ENCODE measurements at regions not wholly inside any gene's neighbourhood (a gene's known extent, or its start where the extent isn't known, plus 50 kb on each side); places are given as distances from the start of the nearest gene placed in this dataset.
"Not testable (repeated sequence)": the region's sequence is repeated elsewhere in the genome, so short reads cannot be mapped to it uniquely, and the experiment has no call there.

DNA sequence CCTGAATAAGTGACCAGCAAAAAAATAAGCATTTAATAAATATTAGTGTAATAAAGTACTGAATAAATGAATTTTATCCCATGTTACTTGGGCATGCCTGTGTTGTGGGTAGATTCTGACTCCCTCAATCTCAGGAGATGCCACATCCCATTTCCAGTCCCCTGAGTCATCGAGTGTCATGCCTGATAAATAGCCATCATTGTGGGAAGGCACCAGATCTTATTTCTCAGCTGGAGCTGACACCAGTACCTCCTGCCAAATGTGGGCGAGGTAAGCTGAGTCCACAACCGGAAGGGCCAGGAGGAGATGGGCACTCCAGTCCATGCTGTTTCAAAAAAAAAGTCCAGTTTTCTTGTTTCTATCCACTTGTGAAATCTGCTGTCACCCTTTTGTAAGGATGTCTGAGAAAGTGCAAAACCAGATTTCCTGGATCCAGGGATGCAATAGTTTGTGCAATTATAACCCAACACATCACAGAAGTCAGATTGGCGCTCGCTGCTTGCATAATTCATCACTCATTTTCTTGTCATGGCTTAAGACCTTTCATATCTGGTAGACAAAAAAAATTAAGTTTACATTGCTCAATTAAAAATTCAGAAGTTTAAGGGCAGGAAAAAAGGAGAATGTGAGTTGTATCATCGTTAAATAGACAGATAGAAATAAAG lies 311.6 kb downstream of the MIAT start:
- no peak overlapping the region for H3K4me3 ChIP-seq (ENCODE audit: low read length)
- H3K9ac ChIP-seq (ENCODE audit: low read length): no peak overlapping the region
- no peak overlapping the region for H3K27ac ChIP-seq (ENCODE audit: low read length)
- no peaks in the 10 kb centered on the region for H3K36me3 ChIP-seq (replicated peaks; ENCODE audit: low read depth, low read length)
- no peaks in the 10 kb centered on the region for H3K9me3 ChIP-seq (ENCODE audit: insufficient read depth, low read length)
- no peak for TF ChIP-seq EZH2phosphoT487 (IDR thresholded peaks at IDR 0.05; ENCODE audit: low read depth)
- TF ChIP-seq CTCF (IDR thresholded peaks at IDR 0.05; ENCODE audit: low read depth, low read length): no peak
- no peaks in the 10 kb centered on the region for H3K4me1 ChIP-seq (ENCODE audit: low read length)
- H3K27me3 ChIP-seq (ENCODE audit: low read depth, low read length): peaks cover 25% of the 10 kb centered on the region
- H3K4me2 ChIP-seq (ENCODE audit: low read length): no peak overlapping the region
- H4K20me1 ChIP-seq (ENCODE audit: insufficient read depth, low read length): no peaks in the 10 kb centered on the region
- H2AFZ ChIP-seq (ENCODE audit: low read depth, low read length): no peak overlapping the region
- no peaks in the 10 kb centered on the region for H3K79me2 ChIP-seq (ENCODE audit: low read length)

DNA sequence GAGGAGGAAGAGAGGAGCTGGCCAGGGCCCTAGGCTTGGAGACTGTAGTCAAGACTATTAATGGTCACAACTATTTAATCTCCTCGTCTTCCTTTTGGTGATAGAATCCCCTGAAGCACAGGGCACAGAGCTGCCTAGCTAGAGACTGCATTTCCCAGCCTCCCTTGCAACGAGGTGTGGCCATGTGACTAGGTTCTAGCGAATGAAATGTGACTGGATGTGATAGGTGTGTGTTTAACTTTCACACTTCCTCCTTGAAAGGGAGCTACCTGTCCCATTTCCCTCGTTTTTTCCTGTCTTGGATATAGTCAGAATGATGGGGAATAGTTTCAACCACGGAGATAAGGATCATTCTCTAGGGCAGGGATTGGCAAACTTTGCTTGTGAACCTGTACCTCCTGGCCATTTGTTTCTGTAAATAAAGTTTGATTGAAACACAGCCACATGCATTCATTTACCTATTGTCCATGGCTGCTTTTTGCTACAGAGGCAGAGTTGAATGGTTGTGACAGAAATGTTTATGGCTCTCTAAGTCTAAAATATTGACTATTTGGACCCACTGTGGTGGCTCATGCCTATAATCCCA lies 313.5 kb downstream of the MIAT start:
- H3K79me2 ChIP-seq (ENCODE audit: low read length): no peaks in the 10 kb centered on the region
- H3K9ac ChIP-seq (ENCODE audit: low read length): no peak overlapping the region
- H3K4me3 ChIP-seq (ENCODE audit: low read length): no peak overlapping the region
- no peak for TF ChIP-seq CTCF (IDR thresholded peaks at IDR 0.05; ENCODE audit: low read depth, low read length)
- TF ChIP-seq EZH2phosphoT487 (IDR thresholded peaks at IDR 0.05; ENCODE audit: low read depth): no peak
- no peaks in the 10 kb centered on the region for H4K20me1 ChIP-seq (ENCODE audit: insufficient read depth, low read length)
- H3K4me1 ChIP-seq (ENCODE audit: low read length): no peaks in the 10 kb centered on the region
- H3K27ac ChIP-seq (ENCODE audit: low read length): no peak overlapping the region
- no peak overlapping the region for H2AFZ ChIP-seq (ENCODE audit: low read depth, low read length)
- H3K36me3 ChIP-seq (replicated peaks; ENCODE audit: low read depth, low read length): no peaks in the 10 kb centered on the region
- H3K4me2 ChIP-seq (ENCODE audit: low read length): no peak overlapping the region; the same call in 1 of the 2 replicates
- H3K9me3 ChIP-seq (ENCODE audit: insufficient read depth, low read length): no peaks in the 10 kb centered on the region
- peaks cover 39% of the 10 kb centered on the region for H3K27me3 ChIP-seq (ENCODE audit: low read depth, low read length)

- no peak overlapping the region for H2AFZ ChIP-seq (ENCODE audit: low read depth, low read length)
- H4K20me1 ChIP-seq (ENCODE audit: insufficient read depth, low read length): no peaks in the 10 kb centered on the region
- H3K27me3 ChIP-seq (ENCODE audit: low read depth, low read length): peaks cover 44% of the 10 kb centered on the region
- H3K9me3 ChIP-seq (ENCODE audit: insufficient read depth, low read length): no peaks in the 10 kb centered on the region
- no peak for TF ChIP-seq EZH2phosphoT487 (IDR thresholded peaks at IDR 0.05; ENCODE audit: low read depth)
- no peak for TF ChIP-seq CTCF (IDR thresholded peaks at IDR 0.05; ENCODE audit: low read depth, low read length)
- H3K4me1 ChIP-seq (ENCODE audit: low read length): no peaks in the 10 kb centered on the region
- no peaks in the 10 kb centered on the region for H3K36me3 ChIP-seq (replicated peaks; ENCODE audit: low read depth, low read length)
- no peak overlapping the region for H3K4me3 ChIP-seq (ENCODE audit: low read length)
- H3K27ac ChIP-seq (ENCODE audit: low read length): no peak overlapping the region
- H3K79me2 ChIP-seq (ENCODE audit: low read length): no peaks in the 10 kb centered on the region
- H3K4me2 ChIP-seq (ENCODE audit: low read length): no peak overlapping the region
- H3K9ac ChIP-seq (ENCODE audit: low read length): no peak overlapping the region
Observed at GRCh38 chr22:26972286-26972685, 314.9 kb downstream of the MIAT start.

DNA sequence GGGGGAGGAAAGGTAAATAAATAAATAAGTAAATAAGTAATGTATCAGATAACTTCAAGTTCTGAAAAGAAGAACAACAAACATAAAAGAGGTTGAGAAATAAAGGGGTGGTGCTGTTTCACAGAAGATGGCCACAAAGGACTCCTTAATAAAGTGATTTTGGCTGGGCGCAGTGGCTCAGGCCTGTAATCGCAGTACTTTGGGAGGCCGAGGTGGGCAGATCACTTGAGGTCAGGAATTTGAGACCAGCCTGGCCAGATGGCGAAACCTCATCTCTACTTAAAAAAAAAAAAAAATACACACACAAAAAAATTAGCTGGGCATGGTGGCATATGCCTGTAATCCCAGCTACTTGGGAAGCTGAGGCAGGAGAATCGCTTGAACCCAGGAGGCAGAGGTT lies 315.5 kb downstream of the MIAT start:
- H3K9ac ChIP-seq (ENCODE audit: low read length); H3K4me2 ChIP-seq (ENCODE audit: low read length); H3K79me2 ChIP-seq (ENCODE audit: low read length); H3K9me3 ChIP-seq (ENCODE audit: insufficient read depth, low read length); H3K4me1 ChIP-seq (ENCODE audit: low read length); H3K27ac ChIP-seq (ENCODE audit: low read length); H4K20me1 ChIP-seq (ENCODE audit: insufficient read depth, low read length); H2AFZ ChIP-seq (ENCODE audit: low read depth, low read length); H3K36me3 ChIP-seq (replicated peaks; ENCODE audit: low read depth, low read length); H3K4me3 ChIP-seq (ENCODE audit: low read length): not testable (repeated sequence)
- H3K27me3 ChIP-seq (ENCODE audit: low read depth, low read length): peaks cover 45% of the 10 kb centered on the region
